GM13977 (cell line): ENCODE measurements at regions not wholly inside any gene's neighbourhood (a gene's known extent, or its start where the extent isn't known, plus 50 kb on each side); places are given as distances from the start of the nearest gene placed in this dataset.

ENCODE experiments used
- DNase-seq: peaks from one replicate; pipeline ENCODE4 v3.0.0; 2012; ENCODE audit warnings: low spot score
- CTCF ChIP-seq: IDR thresholded peaks from 2 replicates; pipeline ENCODE4 v1.5.1; 2012; ENCODE audit warnings: mild to moderate bottlenecking, control low read depth; ENCODE audit not compliant: insufficient read depth; ENCODE audit errors: extremely low read depth, missing control alignments
- in situ Hi-C: fragments of 300-500 bp; cut with MboI; formaldehyde crosslinking; loops from one replicate; pipeline ENCODE4 v1.12.0; 2022; ENCODE audit warnings: low sequenced_read_pairs, low pct_unique_long_range_greater_than_20kb, mixed read lengths, inconsistent platforms; ENCODE audit not compliant: unreplicated experiment

DNA sequence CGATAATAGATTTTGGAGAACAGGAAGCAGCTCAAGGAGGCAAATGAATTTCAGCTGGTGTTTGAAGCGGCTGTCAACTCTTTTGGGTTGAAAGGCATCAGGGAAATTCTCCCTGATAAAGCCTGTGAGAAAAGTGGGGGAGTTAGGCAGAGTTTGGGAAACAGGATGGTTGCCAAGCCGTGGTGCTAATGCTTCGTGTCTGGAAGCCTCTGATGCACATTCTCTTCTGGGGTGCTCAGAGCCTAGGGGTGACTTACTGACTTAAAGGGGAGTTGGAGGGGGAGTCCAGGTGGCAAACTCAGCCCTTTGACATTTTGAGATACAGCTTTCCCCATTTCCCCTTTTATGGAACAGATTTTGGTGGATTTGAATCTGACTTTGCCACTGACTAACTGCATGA is 202.5 kb upstream of the CLINT1 start:
- in situ Hi-C loops = no loop called here
- DNase-seq = no peak
- TF ChIP-seq CTCF = no peak

- in situ Hi-C loops = no loop called here
- DNase-seq = no peak
- TF ChIP-seq CTCF = no peak
Measured at GRCh38 chr5:158060212-158060611, 201.3 kb upstream of the CLINT1 start.

GRCh38 chr5:158058208-158059120 is 199.5 kb upstream of the CLINT1 start:
- in situ Hi-C loops = no loop called here
- DNase-seq = no peak
- TF ChIP-seq CTCF = no peak

- in situ Hi-C loops = no loop called here
- TF ChIP-seq CTCF = no peak
- DNase-seq = no peak
Measured at GRCh38 chr5:158056130-158056825, 197.3 kb upstream of the CLINT1 start.

DNA sequence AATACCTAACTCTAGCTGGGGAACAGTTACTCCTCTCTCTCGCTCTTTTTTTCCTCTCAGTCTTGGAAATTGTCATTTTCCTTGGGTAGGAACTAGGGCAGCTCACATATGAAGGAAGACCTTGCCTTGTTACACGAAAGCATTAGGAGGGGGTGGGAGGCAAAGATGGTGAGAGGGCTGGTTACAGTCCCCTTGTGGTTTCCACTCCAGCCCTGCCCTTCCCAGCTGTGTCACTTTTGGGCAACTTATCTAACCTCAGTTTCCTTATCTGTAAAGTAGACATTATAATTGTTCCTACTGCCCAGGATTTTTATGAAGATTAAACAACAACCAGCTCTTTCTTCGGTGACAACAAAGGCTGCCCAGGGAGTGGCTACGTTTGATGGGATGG is 196.2 kb upstream of the CLINT1 start:
- TF ChIP-seq CTCF = no peak
- DNase-seq = no peak
- in situ Hi-C loops = no loop called here

GRCh38 chr5:158054223-158055110 is 195.5 kb upstream of the CLINT1 start:
- no peak for DNase-seq
- in situ Hi-C loops = no loop called here
- TF ChIP-seq CTCF = no peak
